Lung (tissue), 11 donors: ENCODE measurements at regions not wholly inside any gene's neighbourhood (a gene's known extent, or its start where the extent isn't known, plus 50 kb on each side); places are given as distances from the start of the nearest gene placed in this dataset.
A peak's percentile ranks its signal among the peaks of the same experiment; 100 is the strongest.

Experiments used
- ATAC-seq: fragments of 200-7000 bp; cut with Tn5 transposase; one replicate; pipeline ENCODE4 v1.9.1; 2020; ENCODE audit warnings: moderate number of reproducible peaks; ENCODE audit not compliant: insufficient read depth, low FRiP score
- DNase-seq, 3 donors: peaks; one replicate each; pipeline ENCODE4 v3.0.0-alpha.2; 2013 to 2017
- H3K27ac ChIP-seq, 2 donors: one replicate each; pipeline ENCODE4 v1.5.1; 2013; ENCODE audit warnings: mild to moderate bottlenecking in 2 of 2, moderate library complexity in 2 of 2, control low read depth in 1 of 2, inconsistent platforms in 1 of 2, low read depth in 1 of 2, low read length in 1 of 2
- H3K27me3 ChIP-seq, 3 donors: one replicate each; pipeline ENCODE4 v1.5.1; 2013; ENCODE audit warnings: low read length in 2 of 3; ENCODE audit not compliant: control insufficient read depth in 3 of 3, insufficient read depth in 3 of 3
- H3K36me3 ChIP-seq, 4 donors: one replicate each; pipeline ENCODE4 v1.5.1; 2013; ENCODE audit warnings: low read length in 4 of 4, mild to moderate bottlenecking in 1 of 4, moderate library complexity in 1 of 4; ENCODE audit not compliant: control insufficient read depth in 4 of 4, insufficient read depth in 4 of 4
- H3K4me1 ChIP-seq, 5 donors: one replicate each; pipeline ENCODE4 v1.5.1; 2013; ENCODE audit warnings: low read length in 5 of 5, mild to moderate bottlenecking in 2 of 5, moderate library complexity in 1 of 5; ENCODE audit not compliant: control insufficient read depth in 5 of 5, insufficient read depth in 5 of 5
- H3K4me3 ChIP-seq: one replicate; pipeline ENCODE4 v1.5.1; 2013; ENCODE audit warnings: mild to moderate bottlenecking, control low read depth, moderate library complexity
- H3K9ac ChIP-seq, 2 donors: one replicate each; pipeline ENCODE4 v1.5.1; 2013; ENCODE audit warnings: low read length in 2 of 2, control low read depth in 1 of 2; ENCODE audit not compliant: insufficient read depth in 1 of 2
- H3K9me3 ChIP-seq, 4 donors: one replicate each; pipeline ENCODE4 v1.5.1; 2013; ENCODE audit warnings: low read length in 3 of 4, mild to moderate bottlenecking in 1 of 4, moderate library complexity in 1 of 4; ENCODE audit not compliant: control insufficient read depth in 4 of 4, insufficient read depth in 3 of 4
- WGBS, 2 donors: extraction: QIAGEN DNeasy Blood & Tissue Kit; methylation state at CpG; one replicate each; pipeline ENCODE4 v1.1.7; 2013; 5-methylcytosine and 5-hydroxymethylcytosine counted together
- TF ChIP-seq, protein P1 (sequence below): IDR thresholded peaks from 2 replicates; pipeline ENCODE4 v1.5.1; 2012; ENCODE audit warnings: mild to moderate bottlenecking; ENCODE audit errors: control extremely low read depth, extremely low read depth
- donor health status: control.
- donor health status: control.
- donor health status: Bipolar disorder and iron deficiency.
- donor health status: healthy.
- donor health status: DM: yes; HTN: yes; CAD: no.

DNA sequence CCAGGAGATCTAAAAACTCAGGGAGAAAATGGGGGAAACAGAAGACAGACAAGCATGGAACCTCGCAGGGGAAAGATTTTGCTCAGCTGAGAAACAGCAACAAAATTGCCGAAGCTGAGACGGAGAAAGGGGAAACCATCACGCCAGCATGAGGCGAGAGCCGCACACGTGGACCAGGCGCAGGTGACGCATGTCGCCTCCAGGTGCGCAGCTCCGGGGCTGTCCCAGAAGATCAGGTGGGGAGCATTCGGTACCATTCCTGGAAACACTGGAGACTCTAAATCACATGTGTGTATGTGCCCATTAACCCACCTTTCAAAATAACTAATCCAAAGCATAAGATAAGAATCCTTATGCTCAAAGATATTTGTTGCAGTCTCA, 121.7 kb downstream of the BRD1 start:
- DNase-seq = no peak
- TF ChIP-seq, protein P1, sequence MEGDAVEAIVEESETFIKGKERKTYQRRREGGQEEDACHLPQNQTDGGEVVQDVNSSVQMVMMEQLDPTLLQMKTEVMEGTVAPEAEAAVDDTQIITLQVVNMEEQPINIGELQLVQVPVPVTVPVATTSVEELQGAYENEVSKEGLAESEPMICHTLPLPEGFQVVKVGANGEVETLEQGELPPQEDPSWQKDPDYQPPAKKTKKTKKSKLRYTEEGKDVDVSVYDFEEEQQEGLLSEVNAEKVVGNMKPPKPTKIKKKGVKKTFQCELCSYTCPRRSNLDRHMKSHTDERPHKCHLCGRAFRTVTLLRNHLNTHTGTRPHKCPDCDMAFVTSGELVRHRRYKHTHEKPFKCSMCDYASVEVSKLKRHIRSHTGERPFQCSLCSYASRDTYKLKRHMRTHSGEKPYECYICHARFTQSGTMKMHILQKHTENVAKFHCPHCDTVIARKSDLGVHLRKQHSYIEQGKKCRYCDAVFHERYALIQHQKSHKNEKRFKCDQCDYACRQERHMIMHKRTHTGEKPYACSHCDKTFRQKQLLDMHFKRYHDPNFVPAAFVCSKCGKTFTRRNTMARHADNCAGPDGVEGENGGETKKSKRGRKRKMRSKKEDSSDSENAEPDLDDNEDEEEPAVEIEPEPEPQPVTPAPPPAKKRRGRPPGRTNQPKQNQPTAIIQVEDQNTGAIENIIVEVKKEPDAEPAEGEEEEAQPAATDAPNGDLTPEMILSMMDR = no peak
- ATAC-seq = no peak
- peaks cover 0 to 23% (median 10%) of the 10 kb centered on the region in 4 donors for H3K9me3 ChIP-seq
- WGBS, 2 donors = 68 to 88% methylated on average over 13 of the region's 13 CpGs
- no peak overlapping the region for H3K27ac ChIP-seq
- H3K4me3 ChIP-seq = no peak overlapping the region
- H3K9ac ChIP-seq = no peak overlapping the region
- peaks cover 13 to 28% (median 25%) of the 10 kb centered on the region in 3 donors for H3K27me3 ChIP-seq
- peaks cover 0 to 8% (median 0%) of the 10 kb centered on the region in 5 donors for H3K4me1 ChIP-seq
- H3K36me3 ChIP-seq = no peaks in the 10 kb centered on the region

DNA sequence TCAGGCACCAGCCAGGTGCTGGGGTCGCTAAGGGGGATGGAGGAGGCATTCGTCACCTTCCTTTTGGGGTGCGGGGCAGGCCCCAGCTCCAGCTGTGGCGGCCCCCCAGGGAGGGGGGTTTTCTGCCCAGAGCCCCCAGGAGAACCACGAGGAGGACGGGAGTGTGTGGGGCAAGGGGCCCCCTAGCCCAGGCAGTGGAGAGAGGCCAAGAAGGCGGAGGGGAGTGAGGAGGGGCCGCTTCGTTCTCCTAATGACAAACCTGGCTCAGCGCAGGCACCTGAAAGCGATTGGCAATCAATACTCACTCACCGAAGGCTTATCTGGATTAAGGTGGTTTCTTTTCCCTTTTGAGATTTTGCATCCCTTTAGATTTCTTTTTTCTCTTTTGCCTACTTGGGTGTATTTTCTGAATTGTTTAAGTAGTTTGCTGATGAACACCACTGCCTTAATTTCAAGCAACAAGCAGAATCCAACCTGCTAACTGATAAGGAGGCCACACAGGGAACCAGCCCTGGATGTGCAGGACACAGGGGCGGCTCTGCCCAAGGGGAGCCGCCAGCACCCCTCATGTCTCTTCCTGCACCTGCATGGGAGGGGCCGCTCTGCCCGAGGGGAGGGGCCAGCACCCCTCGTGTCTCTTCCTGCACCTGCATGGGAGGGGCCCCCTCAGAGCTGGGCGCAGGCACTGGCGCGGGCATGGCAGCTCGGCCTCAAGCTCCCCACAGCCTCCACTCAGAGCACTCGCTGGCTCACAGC, 122.3 kb downstream of the BRD1 start:
- peaks cover 0 to 21% (median 10%) of the 10 kb centered on the region in 4 donors for H3K9me3 ChIP-seq
- no peak overlapping the region for H3K4me3 ChIP-seq
- peaks cover 0 to 8% (median 0%) of the 10 kb centered on the region in 5 donors for H3K4me1 ChIP-seq
- no peak overlapping the region for H3K9ac ChIP-seq
- 29 to 53% methylated on average over 22 of the region's 22 CpGs for WGBS, 2 donors
- ATAC-seq (no peak), DNase-seq (peak in 1 of 3 donors; percentile 13)
- no peaks in the 10 kb centered on the region for H3K36me3 ChIP-seq
- TF ChIP-seq, protein P1 = no peak
- no peak overlapping the region for H3K27ac ChIP-seq
- peaks cover 13 to 28% (median 25%) of the 10 kb centered on the region in 3 donors for H3K27me3 ChIP-seq

DNA sequence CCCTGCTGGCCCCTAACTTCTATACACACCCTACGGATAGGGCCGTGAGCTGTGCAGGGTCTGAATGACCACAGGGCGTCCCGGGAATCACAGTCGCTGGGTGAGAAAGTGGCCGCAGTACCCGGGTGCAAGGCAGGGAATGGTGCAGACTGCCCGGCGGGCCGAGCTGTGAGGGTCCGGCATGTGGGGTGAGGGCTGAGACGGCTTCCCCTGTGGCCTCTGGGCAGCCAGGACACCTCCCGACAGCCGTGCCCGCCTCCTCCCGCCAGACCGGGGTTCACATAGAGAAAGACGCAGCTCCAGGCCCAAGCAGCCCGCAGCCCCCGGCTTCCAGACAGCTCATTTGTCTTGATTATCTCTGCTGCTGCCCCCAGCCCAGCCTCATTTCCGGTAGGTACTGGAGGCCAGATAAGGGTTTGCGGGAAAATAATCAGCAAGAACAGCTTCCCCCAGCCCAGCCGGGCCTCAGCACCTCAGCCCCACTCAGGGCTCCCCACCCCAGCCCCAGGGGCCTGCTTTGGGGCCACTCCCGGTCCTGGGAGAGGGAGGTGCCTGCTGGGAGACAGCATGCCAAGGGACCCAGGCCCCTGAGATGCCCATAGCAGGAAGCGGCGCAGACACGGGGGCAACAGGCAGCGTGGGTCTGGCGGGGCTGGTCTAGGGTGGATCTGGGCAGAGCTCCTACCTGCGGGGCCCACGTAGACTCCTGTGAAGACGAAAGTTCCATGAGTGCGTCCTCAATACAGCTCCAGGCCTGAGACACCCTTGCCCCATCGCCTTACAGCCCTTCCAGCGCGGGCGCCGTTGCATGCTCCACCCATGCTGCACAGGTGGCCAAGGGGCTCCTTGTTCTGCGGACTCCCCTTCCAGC, 123.1 kb downstream of the BRD1 start:
- Histone ChIP-seq H3K27me3 (peaks cover 13 to 28% (median 25%) of the 10 kb centered on the region in 3 donors), H3K36me3 (no peaks in the 10 kb centered on the region), H3K4me1 (peaks cover 0 to 8% (median 0%) of the 10 kb centered on the region in 5 donors), H3K4me3 (no peak overlapping the region), H3K9ac (no peak overlapping the region), H3K27ac (no peak overlapping the region), H3K9me3 (peaks cover 0 to 19% (median 8%) of the 10 kb centered on the region in 4 donors)
- ATAC-seq = no peak
- 25 to 54% methylated on average over 39 of the region's 39 CpGs for WGBS, 2 donors
- DNase-seq = peak in 2 of 3 donors; percentile 6 to 13
- TF ChIP-seq, protein P1 = no peak
